HL-60 (cell line): ENCODE measurements at regions not wholly inside any gene's neighbourhood (a gene's known extent, or its start where the extent isn't known, plus 50 kb on each side); places are given as distances from the start of the nearest gene placed in this dataset.

Experiments
- CTCF ChIP-seq: IDR thresholded peaks from one replicate; pipeline ENCODE4 v1.5.1; 2011; ENCODE audit warnings: low read length, control low read depth, inconsistent platforms; ENCODE audit not compliant: insufficient read depth
- POLR2AphosphoS5 ChIP-seq: IDR thresholded peaks from 2 replicates; pipeline ENCODE4 v1.6.1; 2012; ENCODE audit warnings: low read depth
- REST ChIP-seq: IDR thresholded peaks from 2 replicates; pipeline ENCODE4 v1.6.1; 2012; ENCODE audit warnings: low read depth; ENCODE audit not compliant: insufficient replicate concordance
- SPI1 ChIP-seq: IDR thresholded peaks from 2 replicates; pipeline ENCODE4 v1.6.1; 2012; ENCODE audit warnings: low read depth, mild to moderate bottlenecking, borderline replicate concordance

GRCh38 chr20:23189341-23189740 lies 103.2 kb upstream of the CD93 start:
- TF ChIP-seq CTCF (no peak), REST (no peak), POLR2AphosphoS5 (no peak), SPI1 (no peak)
